ENCODE measurements at regions not wholly inside any gene's neighbourhood (a gene's known extent, or its start where the extent isn't known, plus 50 kb on each side); places are given as distances from the start of the nearest gene placed in this dataset.
A peak's percentile ranks its signal among the peaks of the same experiment; 100 is the strongest.

DNA sequence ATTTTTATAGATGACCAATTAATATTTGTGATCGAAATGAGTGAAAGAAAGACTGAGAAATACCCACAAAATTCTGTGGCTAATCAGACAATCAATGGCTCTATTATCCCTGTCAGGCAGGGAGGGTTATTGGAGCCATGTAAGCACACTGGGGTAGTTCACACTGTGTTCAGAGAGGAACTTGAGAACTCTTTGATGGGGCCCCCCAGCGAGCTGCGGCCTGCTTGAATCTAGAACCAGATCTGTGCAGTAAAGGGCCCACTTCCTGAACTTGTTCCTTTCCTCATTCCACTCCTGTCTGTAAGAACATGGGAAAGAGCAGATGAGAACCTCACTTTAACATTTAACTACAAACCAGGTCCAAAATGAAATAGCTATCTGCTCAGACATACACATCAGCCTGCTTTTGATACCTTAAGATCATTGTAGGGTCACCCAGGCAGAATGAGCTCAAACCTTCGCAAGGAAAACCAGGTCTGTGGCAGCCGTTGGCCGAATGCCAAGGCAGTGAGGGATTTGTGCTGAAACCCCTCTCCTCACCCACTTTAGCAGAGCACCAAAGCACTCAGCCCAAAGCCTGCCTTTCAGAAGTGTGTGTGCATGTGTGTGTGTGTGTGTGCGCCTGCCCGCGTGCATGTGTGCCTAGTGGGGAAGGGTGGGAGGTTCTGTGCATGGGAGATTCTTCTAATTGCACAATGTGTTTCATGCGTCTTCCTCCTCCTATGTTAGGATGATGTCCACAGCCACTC lies 365.6 kb upstream of the MGMT start:
- DNase-seq (ENCODE audit: low read depth, low spot score) = no peak

DNA sequence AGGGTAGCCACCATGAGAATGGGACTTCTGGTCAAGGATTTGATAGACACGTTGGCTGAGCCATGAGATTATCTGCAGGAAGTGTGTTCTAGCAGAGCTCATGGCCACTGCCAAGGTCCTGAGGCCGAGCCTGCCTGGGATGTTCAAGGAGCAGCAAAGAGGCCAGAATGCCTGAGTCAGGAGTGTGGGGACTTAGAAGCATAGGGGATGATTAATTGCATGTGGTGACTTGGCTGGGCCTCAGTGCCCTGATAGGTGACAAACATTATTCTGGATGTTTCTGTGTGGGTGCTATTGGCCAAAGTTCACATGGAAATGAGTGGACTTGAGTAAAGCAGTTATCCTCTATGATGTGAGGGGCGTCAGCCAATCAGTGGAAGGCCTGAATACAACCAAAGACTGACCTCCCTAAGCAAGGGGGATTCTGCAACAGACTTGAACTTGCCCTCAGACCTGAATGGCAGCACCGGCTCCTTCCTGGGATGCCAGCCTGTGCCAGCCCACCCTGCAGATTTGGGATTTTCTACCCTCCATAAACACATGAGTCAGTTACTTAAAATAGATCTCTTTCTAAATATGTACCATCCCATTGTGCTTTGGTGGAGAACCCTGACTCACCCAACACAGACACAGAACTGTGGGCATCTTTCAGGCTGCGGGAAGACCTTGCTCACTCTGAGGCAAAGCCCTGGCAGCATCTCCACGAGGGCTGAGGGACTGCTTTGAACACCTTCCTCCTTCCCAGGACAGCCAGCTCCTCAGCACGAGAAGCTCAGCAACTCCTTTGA lies 363.9 kb upstream of the MGMT start:
- no peak for DNase-seq (ENCODE audit: low read depth, low spot score)

DNA sequence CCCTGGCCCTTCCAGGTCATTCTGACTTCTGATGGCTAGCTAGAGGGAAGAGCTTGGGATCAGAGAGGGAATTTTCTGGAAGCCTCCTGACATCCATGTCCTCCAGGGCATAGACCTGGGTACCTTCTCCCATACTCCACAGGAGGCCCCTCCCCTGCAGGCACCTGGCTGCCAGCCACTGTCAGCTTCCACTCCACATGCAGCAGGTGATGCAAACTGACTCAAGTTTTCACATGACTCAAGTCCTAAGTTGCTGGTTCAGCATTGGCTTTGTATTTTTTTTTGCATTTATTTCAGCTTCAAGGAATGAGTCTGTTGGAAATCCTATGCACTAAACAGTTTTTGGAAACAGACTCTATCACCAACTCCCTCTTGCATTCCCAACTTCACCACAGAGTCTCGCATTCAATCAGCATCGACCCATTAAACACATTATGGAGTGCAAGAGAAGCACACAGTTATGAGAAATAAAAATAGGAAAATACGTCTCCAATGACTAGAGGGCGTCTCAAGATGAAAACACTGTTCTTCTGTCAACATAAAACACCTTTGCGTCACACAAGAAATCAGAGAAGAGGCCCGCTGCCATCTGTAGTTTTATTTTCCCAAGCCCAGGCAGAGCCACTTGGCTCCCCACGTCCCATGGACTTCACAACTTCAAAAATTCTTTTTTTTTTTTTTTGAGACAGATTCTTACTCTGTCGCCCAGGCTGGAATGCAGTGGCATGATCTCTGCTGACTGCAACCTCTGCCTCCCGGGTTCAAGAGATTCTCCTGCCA lies 362.6 kb upstream of the MGMT start:
- DNase-seq (ENCODE audit: low read depth, low spot score) = peak; percentile 31

DNA sequence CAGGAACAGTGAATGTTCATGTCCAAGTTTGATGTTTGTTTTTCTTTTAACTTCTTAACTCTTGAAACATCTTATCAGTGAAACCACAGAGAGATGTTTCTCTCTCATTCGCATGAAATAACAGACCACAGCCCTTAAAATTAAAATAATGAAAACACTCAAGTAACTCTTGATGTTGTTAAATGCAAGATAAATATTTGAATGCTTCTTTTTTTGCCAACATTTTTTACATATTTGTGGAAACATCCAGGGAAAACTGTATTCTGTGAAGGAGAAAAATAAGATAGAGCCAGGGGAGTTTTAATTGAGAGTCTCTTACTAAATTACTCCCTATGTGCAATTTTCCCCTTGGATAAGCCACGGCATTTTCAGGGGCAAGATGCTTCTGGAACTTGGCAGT lies 361.8 kb upstream of the MGMT start:
- no peak for DNase-seq (ENCODE audit: low read depth, low spot score)

DNA sequence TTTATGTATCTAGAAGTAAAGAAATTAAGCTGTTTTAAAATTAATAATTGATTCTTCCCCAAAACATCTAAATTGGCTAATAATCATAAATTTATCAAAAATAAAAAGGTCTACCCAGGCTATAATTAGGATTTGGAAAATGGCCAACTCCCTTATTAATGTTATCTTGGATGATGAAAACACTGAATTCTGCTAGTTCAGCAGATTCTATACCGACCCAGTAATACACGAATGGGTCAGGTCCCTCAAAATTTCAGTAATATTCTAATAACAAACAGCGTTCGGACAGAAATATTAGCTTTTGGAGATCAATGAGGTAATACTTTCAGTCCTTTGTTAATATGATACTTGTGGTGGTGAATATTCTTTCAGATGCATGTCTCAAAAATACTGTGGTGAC lies 360.7 kb upstream of the MGMT start:
- DNase-seq (ENCODE audit: low read depth, low spot score) = no peak

DNA sequence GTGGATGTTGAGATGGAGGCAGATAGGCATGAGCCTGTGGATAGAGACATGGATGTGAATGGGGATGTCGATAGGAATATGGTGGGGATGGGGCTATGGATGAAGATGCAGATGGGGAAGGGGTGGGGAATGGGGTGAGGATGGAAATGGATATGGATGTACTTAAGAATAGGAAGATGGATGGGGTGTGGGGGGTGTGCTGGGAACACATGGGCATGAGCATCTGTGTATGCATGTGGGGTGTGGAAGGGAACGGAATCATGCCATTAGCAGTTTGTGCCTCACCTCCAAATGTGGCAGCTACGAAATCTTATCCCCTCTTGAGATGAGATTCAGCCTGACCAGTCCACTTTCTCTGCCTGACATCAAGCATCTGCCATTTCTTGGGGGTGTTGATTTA lies 359.5 kb upstream of the MGMT start:
- DNase-seq (ENCODE audit: low read depth, low spot score) = no peak

DNA sequence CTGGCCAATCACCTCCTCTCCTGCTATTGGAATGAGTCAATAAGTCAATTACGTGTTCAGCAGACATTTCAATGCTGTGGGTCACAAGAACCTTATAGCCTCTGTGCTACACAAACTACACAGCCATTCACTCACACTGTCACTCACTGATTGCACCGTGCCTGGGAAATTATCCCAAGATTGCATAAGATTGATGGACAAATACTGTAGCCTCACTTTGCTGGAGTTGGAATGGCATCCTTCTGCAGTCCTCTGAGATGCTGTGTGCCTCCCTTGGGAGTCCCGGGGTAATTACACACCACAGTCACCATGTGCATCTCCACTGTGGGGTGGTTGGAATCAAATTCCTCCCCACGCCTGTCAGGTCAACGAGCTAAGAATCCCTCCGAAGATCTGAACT lies 358.7 kb upstream of the MGMT start:
- no peak for DNase-seq (ENCODE audit: low read depth, low spot score)

DNA sequence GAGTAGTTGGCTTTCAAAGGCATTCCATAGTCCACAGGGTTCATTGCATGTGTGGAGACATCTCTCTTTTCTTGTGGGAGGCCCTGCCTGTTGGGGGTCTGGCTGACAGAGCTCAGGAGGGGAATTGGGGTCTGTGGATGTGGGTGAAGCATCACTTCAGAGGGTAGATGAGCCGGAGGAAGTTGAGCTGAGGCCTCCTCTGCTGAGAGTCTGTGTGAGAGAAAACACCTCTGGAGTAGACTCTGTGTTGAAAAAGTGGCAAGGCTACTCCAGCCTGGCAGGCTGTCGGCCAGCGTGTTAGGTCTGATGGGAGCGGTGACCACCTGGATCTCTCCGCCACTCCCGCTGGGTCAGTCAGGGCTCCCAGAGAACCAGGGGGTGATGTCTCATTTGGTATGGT lies 358.0 kb upstream of the MGMT start:
- no peak for DNase-seq (ENCODE audit: low read depth, low spot score)

DNA sequence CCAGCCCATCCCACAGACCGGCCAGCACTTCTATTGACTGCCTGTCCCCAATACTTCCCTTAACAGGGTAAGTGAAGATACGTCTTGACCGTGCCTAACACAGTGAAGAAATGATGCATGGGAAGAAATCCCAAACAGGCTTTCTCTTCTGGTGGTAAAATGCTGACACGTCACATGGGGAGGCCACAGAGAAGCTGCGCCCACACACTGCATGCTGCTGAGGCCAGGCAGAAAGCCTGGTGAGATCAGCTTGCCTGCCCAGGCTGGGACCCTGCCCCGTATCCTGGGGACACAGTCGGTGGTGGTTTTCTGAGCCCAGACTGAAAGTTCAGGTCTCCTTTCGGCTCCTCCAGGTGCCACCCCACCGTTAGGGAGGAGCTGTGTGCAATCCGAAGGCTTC lies 356.3 kb upstream of the MGMT start:
- no peak for DNase-seq (ENCODE audit: low read depth, low spot score)

DNA sequence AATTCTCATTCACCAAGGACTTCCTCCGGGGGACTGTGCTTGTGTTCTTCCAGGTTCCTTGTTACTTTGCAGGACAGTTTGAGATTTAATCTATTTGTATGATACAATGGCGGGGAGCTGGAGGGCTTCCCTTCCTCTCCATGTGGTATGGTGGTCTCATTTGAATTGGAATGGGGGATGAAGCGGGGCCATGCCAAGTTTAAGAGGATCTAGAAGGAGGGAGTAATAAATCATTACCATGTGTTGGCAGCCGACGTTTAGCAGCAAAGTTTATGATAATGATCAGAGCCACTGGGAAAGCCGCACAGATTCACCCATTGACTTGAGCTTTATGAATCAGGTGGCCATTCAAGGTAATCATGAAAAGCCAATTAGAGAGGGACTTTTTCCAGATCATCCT lies 355.1 kb upstream of the MGMT start:
- DNase-seq (ENCODE audit: low read depth, low spot score) = no peak

DNA sequence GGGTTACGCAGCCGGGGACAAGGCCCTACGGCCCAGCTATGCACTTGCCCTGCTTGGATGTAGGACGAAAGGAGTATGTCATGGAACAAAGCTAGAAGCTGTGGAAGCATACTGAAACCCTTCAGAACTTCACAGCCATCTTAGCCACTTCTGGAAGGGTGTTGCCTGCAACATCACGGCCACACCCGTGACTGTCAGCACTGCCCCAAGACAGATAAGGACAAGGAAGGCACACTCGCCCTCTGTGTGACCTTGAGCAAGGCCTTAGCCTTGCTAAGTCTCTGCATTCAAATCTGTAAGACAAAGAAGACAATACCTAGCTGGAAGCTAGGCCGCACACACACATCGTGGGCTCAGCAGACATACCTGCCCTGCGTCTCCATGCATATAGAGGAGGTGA lies 352.5 kb upstream of the MGMT start:
- no peak for DNase-seq (ENCODE audit: low read depth, low spot score)

DNA sequence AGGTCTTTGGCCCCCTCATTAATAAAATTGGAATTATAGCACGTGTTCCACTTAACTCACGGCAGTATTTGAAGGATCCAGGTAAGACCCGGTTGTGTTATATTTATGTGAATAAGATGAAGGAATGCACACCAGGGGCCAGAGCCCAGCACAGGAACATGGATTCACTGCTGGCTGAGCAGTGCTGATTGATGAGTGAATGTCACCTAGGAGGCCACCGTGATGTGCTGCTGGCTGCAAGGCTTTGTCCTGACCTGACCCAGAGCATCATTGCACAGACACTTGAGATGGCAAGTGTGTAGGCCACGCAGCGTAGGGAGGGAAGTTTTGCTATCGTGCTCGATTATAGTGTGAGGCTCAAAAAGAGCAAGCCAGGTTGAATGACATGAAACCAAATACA lies 350.7 kb upstream of the MGMT start:
- no peak for DNase-seq (ENCODE audit: low read depth, low spot score)

DNA sequence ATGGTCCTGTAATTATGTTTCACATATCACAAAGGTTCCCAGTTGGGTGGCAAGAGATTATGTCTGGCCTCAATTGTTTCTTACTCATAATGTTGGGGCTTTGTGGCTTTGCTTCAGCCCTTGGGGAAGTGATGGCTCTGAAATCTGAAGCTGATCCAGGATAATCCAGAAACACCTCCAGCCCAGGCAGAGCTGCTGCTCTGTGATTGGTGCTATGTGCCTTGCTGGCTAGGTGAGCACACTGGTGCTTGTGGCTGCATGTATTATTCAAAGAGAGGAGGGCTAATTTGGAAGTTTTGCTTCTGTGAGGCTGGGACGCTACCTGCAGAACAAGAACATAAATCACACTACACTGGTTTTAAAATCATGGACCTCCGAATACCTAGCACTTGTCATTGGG lies 346.6 kb upstream of the MGMT start:
- no peak for DNase-seq (ENCODE audit: low read depth, low spot score)

DNA sequence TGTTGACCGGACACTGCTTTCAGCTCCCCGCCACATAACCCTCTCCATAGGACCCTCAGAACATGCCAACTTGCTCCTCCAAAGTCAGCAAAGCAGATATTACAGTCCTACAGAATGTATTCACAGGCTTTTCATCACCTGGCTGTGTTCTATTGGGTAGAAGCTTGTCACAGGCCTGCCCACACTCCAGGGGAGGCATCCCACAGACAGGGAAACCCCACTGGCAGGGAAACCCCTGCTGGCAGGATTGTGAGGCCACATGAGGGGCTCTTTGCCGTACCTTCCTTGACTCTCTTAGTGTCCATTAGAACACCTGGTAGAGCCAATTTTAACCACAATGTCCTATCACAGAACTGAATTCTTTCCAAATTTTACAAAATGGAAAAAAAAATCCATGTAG lies 344.2 kb upstream of the MGMT start:
- no peak for DNase-seq (ENCODE audit: low read depth, low spot score)

DNA sequence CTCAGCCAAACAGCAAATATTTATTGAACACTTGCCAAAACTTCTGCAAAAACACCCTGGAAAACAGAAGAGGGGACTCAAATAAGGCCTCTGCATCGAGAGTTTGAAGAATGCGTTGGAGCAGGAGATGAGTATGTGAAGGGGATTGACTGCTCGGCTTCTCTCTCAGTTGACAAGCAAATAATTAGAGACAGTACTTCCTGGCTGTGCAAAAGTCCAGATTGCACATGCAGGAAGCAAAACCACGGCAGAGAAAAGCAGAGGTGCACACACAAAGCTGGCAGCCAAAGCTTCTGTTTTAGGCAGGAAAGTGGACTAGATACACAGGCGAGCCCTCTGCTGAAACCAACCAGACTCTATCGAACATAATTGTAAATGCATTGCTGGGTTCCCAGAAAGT lies 343.6 kb upstream of the MGMT start:
- DNase-seq (ENCODE audit: low read depth, low spot score) = no peak

DNA sequence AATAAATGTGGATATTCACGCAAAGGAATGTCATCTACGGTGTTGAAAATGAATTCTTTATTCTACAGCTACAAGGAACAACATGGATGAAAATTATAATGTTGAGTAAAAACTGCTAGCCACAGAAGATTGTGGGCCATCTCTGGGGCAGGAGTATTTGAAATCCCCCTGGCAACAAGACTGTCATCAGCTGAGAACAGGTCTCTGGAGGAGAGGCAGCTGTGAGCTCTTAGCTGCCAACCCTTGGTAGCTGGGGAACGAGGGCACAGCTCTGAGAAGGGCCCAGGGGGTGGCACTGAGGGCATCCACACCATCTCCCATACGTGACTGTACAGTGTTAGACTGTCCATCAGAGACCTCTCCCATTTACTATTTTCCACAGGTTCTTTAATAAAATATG lies 340.1 kb upstream of the MGMT start:
- DNase-seq (ENCODE audit: low read depth, low spot score) = no peak

DNA sequence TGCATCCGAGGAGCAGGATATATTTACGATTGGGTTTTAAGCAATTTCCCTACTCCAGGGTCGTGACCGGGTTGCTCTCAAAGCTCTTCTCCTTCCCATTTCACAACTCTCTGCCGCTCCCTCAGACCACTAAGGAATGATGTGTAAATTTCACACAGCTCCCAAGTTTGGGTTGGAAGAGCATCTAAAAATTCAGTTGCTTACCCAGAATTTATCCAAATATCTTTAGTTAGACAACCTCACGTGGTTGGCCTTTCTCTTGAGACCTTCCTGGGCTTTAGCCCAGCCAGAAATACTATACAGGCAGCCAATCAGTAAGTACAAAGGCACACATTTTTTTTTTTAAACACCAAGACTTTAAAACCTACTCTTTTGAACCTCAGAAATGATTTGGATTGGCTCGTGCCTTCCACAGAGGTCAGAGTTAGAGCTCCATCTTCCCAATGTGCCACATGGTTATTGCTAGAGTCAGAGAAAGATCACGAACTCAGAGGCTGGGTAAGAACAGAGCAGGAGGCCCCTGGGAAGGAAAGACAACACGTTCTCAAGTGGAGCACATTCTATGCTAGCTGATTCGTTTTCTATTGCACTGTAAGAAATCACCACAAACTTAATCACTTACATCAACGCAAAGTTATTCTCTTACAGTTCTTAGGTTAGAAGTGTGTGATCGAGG lies 335.4 kb upstream of the MGMT start:
- DNase-seq (ENCODE audit: low read depth, low spot score) = no peak

DNA sequence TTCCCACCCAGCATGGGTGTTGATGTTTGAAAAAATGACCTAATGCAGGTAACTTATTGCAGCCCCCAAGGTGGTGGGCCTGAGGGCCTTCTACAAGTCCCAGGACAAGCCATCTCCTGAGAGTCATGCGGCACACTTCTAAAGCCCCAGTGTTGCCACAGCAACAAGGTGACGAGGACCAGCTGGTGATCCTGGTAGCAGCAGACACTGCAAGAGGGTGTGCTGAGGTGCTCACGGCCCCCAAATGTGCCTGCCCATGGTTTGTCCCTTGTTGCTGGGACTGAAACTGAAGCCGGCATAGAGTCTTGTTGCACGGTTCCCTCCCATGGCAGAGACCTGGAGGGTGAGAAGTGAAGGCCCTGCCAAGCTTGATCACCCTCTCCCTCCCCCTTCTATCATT lies 333.2 kb upstream of the MGMT start:
- no peak for DNase-seq (ENCODE audit: low read depth, low spot score)

DNA sequence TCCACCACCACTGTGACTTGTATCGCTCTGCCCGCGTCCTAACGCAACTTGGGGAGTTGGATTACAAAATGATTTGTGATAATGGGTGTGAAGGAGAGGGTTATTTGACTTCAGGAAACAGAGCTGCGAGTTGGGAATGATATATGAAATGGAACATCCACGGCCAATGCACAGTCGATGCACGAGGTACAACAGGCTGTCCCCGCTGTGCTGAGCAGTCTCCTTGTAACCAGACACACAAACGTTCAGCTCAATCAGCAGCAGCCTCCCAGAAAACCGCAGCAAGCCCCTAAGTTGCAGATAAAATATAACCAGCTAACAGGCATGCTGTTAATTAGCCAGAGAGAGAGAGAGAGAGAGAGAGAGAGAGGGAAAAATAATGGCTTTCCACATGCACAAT lies 332.7 kb upstream of the MGMT start:
- DNase-seq (ENCODE audit: low read depth, low spot score) = no peak

DNA sequence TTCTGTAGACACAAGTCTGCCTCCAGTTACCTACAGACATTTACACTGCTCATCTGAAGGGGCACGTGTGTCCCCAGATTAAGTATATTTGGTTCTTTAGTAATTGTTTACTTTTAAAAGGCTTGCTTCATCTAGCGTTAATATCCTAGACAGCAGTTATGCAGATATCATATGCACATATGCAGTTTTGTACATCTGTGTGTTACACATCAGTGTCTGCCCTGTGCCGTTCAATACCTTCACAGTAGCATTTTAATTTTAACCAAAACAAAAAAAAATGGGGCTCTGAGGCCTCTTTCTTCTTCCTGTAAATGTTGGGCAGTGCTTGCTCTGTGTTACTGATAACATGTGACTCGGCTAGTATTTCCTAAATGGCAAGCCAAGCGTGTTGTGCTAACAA lies 331.4 kb upstream of the MGMT start:
- DNase-seq (ENCODE audit: low read depth, low spot score) = no peak

DNA sequence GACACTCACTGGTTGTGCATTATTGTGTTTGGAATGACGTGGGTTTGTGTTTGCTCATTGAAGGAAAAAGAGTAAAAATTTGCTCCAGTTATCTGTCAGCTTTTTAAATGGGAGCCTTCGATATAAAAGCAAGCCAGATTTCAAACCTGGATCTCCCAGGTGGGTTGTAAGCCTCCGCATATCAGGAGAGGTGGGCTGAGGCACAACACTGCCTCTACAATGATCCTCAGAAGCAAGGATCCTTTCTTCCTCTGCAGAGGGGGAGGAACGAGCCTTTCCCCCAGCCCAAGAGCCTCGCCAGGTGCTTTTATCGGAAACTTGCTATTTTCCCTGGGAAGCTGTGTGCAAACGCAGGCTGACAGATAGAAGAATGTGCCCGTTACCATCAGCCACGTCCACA lies 331.0 kb upstream of the MGMT start:
- no peak for DNase-seq (ENCODE audit: low read depth, low spot score)

DNA sequence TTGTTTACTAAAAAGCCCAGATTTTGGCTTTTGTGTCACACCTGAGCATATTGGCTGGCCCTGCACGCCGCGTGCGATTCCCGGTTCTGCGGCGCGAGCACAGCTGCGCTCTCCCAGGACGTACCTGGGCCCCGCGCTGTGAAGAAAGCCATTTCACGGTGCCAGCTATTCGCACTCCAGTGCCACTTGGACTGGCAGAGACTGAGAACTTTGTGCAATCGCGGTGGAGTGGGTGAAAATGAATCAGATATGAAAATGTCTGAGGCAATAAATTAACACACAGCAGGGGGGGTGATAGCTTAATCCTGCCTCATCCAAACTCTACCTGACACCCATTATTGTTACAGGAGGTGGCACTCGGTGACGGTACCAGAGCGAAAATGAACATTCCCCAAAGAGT lies 330.1 kb upstream of the MGMT start:
- no peak for DNase-seq (ENCODE audit: low read depth, low spot score)
